Body of pancreas (tissue), 4 donors: ENCODE measurements at regions not wholly inside any gene's neighbourhood (a gene's known extent, or its start where the extent isn't known, plus 50 kb on each side); places are given as distances from the start of the nearest gene placed in this dataset.

ENCODE experiments used
- POLR2A ChIP-seq, 3 donors: fragments of 450-650 bp; IDR thresholded peaks; one replicate each; pipeline ENCODE4 v1.6.1; 2016; ENCODE audit warnings: antibody characterized with exemption in 3 of 3, mild to moderate bottlenecking in 2 of 3
- TF ChIP-seq, protein P1 (sequence below), 7 experiments: fragments of 450-650 bp in 4 of 7; fragments of 200-600 bp in 3 of 7; sonication (generic) in 3 of 7; IDR thresholded peaks; one replicate each; pipeline ENCODE4 v1.5.1; 2016 to 2019; ENCODE audit warnings: antibody characterized with exemption in 7 of 7

DNA sequence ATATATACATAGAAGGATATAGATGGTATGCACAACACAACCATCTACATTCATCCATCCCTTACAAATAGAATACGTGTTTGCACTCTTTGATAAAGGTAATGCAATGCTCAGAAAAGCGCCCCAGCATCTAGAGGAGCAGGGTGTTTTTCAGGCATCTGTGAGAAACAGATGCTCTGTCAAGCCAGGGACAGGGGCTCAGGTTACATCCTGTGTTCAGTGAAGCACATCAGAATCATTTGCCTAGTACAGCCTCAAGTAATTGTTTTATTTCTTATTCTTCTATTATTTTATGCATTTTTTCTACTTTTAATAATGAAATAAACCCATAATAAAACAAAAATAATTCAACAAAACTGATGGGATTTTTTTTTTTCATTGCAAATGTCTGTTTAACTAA is 50.5 kb upstream of the HIF1A start:
- no peak for TF ChIP-seq POLR2A (IDR thresholded peaks at IDR 0.05)
- TF ChIP-seq, protein P1, sequence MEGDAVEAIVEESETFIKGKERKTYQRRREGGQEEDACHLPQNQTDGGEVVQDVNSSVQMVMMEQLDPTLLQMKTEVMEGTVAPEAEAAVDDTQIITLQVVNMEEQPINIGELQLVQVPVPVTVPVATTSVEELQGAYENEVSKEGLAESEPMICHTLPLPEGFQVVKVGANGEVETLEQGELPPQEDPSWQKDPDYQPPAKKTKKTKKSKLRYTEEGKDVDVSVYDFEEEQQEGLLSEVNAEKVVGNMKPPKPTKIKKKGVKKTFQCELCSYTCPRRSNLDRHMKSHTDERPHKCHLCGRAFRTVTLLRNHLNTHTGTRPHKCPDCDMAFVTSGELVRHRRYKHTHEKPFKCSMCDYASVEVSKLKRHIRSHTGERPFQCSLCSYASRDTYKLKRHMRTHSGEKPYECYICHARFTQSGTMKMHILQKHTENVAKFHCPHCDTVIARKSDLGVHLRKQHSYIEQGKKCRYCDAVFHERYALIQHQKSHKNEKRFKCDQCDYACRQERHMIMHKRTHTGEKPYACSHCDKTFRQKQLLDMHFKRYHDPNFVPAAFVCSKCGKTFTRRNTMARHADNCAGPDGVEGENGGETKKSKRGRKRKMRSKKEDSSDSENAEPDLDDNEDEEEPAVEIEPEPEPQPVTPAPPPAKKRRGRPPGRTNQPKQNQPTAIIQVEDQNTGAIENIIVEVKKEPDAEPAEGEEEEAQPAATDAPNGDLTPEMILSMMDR (IDR thresholded peaks at IDR 0.05): no peak
